ENCODE measurements at regions not wholly inside any gene's neighbourhood (a gene's known extent, or its start where the extent isn't known, plus 50 kb on each side); places are given as distances from the start of the nearest gene placed in this dataset.

DNA sequence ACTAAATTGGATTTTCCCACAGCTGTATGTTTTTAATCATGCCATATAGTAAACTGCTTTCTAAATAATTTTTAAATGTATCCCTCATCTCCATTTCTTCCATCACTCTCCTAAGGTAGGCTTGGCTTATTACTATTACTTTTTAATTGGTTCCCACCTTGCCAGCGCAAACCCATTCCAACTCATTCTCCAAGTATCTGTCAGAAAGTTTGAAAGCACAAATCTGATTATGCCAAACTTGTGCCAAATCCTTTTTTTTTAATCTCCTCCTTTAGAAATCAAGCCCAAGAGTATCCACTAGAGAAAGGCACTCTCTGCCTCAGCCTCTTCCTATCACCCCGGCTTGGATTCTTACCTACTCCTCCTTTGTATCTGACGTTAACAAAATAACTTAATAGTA lies 784.5 kb downstream of the TBL1XR1 start:
- TF ChIP-seq POLR2A (IDR thresholded peaks at IDR 0.05) = no peak
- TF ChIP-seq CTCF (IDR thresholded peaks at IDR 0.05) = no peak
- no peaks in the 10 kb centered on the region for H3K9me3 ChIP-seq (replicated peaks in 1 of 3)
- H3K27ac ChIP-seq = no peak overlapping the region
- no peak for DNase-seq
- H3K36me3 ChIP-seq (replicated peaks in 1 of 2) = no peaks in the 10 kb centered on the region
- no peak overlapping the region for H3K4me3 ChIP-seq
- no peaks in the 10 kb centered on the region for H3K27me3 ChIP-seq
- intact Hi-C loops (cut with DNase I) = no loop called here
- 76 to 92% (median 87%) methylated on average over 3 of the region's 3 CpGs for WGBS, 4 donors
- no peaks in the 10 kb centered on the region for H3K4me1 ChIP-seq (replicated peaks in 1 of 2)

GRCh38 chr3:176403531-176403930 lies 793.8 kb downstream of the TBL1XR1 start:
- H3K4me3 ChIP-seq = no peak overlapping the region
- TF ChIP-seq CTCF (IDR thresholded peaks at IDR 0.05) (no peak), POLR2A (IDR thresholded peaks at IDR 0.05) (no peak)
- H3K4me1 ChIP-seq (replicated peaks in 1 of 2) = no peaks in the 10 kb centered on the region
- H3K27me3 ChIP-seq = no peaks in the 10 kb centered on the region
- H3K36me3 ChIP-seq (replicated peaks in 1 of 2) = no peaks in the 10 kb centered on the region
- no peaks in the 10 kb centered on the region for H3K9me3 ChIP-seq (replicated peaks in 1 of 3)
- DNase-seq = no peak
- no peak overlapping the region for H3K27ac ChIP-seq
- intact Hi-C loops (cut with DNase I) = no loop called here
- 70 to 95% (median 79%) methylated on average over 1 of the region's 1 CpG for WGBS, 4 donors

DNA sequence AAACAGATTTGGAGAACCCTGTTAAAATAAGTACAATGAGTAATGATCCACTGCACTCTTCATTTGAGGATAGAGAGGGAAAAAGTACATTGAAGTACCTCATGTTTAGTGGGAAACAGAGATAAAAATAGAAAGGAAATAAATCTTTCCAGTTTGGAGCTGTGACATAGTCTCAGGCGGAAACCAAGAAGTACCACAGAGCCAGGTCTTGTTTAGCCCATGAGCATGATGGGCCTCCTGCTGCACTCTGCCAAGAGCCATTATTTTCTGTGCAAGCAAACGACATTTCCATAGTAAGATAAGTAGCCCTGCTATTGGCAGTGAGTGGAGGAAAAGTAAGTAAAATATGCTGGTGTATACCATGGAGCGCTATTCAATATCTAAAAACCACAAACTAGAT lies 796.1 kb downstream of the TBL1XR1 start:
- Histone ChIP-seq H3K4me1 (replicated peaks in 1 of 2) (no peaks in the 10 kb centered on the region), H3K36me3 (replicated peaks in 1 of 2) (no peaks in the 10 kb centered on the region), H3K9me3 (replicated peaks in 1 of 3) (no peaks in the 10 kb centered on the region), H3K27ac (no peak overlapping the region), H3K4me3 (no peak overlapping the region), H3K27me3 (no peaks in the 10 kb centered on the region)
- DNase-seq = no peak
- intact Hi-C loops (cut with DNase I) = no loop called here
- 56 to 81% (median 66%) methylated on average over 3 of the region's 3 CpGs for WGBS, 4 donors
- TF ChIP-seq POLR2A (IDR thresholded peaks at IDR 0.05) (no peak), CTCF (IDR thresholded peaks at IDR 0.05) (no peak)

- 68 to 73% (median 70%) methylated on average over 2 of the region's 2 CpGs for WGBS, 4 donors
- Histone ChIP-seq H3K4me1 (replicated peaks in 1 of 2) (no peaks in the 10 kb centered on the region), H3K4me3 (no peak overlapping the region), H3K27me3 (no peaks in the 10 kb centered on the region), H3K9me3 (replicated peaks in 1 of 3) (no peaks in the 10 kb centered on the region), H3K36me3 (replicated peaks in 1 of 2) (no peaks in the 10 kb centered on the region), H3K27ac (no peak overlapping the region)
- intact Hi-C loops (cut with DNase I) = no loop called here
- no peak for DNase-seq
- TF ChIP-seq CTCF (IDR thresholded peaks at IDR 0.05) = no peak
- TF ChIP-seq POLR2A (IDR thresholded peaks at IDR 0.05) = no peak
Measured at GRCh38 chr3:176399193-176399592, 798.1 kb downstream of the TBL1XR1 start.
